GM19035 (cell line): ENCODE measurements at regions not wholly inside any gene's neighbourhood (a gene's known extent, or its start where the extent isn't known, plus 50 kb on each side); places are given as distances from the start of the nearest gene placed in this dataset.

Experiments
- ATAC-seq: cut with Tn5 transposase; IDR thresholded peaks from one replicate; pipeline ENCODE4 v1.9.1; 2021; ENCODE audit not compliant: unreplicated experiment

DNA sequence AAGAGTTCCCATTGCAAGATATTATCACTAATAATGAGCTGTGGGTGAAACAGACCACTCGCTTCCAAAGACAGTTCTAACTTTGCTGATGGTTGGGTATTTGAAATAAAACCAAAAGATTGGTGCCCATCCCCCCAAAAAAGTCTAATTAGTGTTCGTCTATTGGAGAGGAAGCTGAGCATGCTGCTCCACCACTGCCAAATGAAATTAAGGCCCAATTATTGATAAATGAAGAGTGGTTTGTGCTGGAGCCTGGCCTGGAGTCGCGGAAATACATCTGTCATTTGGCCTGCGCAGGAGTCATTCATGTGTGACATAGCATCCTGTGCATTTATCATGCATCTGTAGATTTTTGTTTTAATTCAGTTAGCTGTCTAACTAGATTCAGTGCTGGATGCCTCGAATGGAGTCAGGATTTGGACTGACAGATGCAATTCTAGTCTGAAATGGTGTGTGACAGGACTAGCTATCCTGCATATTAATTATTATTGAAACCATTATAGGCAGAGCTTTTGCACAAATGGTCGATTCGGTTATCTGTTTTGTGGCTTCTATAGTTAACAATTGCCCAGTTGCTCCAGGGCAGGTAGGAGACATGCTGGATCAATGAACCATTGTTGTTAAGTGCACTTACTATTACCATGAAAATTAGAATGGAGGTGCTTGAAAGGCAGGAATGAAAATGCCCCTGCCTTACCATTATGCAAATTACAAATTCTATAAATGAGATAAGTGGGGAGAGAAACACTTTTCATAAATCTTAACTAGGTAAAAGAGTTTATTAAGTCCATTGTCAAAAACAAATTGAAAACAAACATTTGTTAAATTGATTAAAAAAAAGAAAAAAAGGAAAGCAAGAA, 450.4 kb upstream of the TCF4 start:
- no peak for ATAC-seq

GRCh38 chr18:56036741-56037140, 448.7 kb upstream of the TCF4 start:
- ATAC-seq, result no peak

DNA sequence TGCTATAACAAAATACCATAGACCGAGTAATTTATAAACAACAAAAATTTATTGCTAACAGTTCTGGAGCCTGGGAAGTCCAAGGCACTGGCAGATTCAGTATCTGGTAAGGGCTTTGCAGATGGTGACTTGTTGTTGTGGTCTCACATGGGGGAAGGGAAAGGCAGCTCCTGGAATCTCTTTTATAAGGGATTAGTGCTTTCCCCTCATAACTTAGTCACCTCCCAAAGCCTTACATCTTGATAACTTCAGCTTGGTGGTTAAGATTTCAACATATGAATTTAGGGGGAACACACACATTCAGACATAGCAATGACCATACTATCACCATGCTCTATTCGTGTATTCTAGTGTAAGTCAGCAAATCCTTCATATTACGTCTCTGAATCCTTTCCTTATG, 447.6 kb upstream of the TCF4 start:
- no peak for ATAC-seq

- ATAC-seq, result no peak
These were observed 447.0 kb upstream of the TCF4 start for GRCh38 chr18:56034949-56035348.

DNA sequence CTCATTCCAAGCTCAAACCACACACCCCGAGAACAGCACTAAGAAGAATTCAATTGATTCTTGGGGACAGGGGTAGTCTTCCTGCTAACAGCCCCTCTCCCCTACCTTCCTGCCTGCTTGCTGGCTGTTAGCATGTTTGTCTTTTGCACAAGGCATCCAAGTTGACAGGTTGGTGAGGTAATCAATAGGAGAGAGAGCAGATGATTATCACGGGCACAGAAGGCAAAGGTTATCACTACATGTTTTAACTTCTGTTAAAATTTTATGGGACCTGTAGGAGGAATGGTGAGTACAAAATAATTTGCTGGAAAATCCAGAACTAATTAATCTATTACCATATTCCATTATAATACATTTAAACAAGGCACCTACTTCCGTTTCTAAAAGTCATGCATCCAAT, 442.1 kb upstream of the TCF4 start:
- ATAC-seq, result no peak

DNA sequence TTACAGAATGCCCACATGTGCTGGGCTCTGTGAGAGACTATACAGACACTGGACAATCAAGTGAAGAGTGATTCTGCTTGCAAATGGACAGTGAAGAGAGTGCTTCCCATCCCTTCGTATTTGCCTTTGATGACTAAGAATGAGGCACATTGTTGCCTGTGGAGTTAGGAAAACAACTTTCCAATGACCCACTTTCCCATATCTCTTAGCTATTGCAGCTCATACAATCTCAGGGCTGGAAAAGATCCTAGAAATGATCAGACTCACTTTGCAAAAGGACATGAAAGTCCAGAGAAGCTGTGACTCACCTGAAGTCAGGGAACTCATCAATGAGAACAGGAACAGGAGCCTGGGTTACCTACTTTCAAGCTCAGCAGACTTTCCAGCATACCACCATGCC, 440.5 kb upstream of the TCF4 start:
- ATAC-seq, result no peak

- no peak for ATAC-seq
These were observed 438.5 kb upstream of the TCF4 start for GRCh38 chr18:56026509-56026908.

- no peak for ATAC-seq
These were observed 433.8 kb upstream of the TCF4 start for GRCh38 chr18:56021809-56022195.

DNA sequence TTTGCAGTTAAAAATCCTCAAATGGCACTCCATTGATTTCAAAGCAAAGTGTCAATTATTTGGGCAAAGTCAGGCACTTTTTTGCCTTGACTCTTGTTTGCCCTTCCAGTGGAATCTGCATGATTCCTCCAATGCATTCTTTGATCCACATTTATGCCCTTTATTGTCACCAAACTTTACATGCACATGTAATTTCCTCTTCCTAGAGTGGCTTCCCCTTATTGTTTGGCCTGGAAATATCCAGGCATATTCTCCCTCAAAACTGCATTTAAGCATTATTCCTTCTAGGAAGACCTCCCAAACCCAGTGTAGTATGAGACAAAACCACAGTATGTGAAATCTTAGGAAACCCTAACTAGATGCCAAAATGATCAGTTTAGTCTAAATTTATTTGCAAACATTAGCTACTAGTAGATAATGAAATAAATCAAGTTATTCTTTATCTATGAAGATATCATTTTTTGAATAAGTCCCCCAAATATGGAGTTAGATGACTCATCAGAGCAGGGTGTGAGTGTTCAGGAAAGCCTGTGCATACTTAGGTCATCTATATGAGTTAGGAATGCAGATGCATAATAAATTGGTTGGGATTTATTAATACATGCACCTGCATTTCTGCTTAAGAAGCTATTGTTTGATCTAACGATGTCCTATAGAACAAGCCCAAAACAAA, 433.3 kb upstream of the TCF4 start:
- no peak for ATAC-seq

GRCh38 chr18:56019908-56020307, 431.9 kb upstream of the TCF4 start:
- ATAC-seq, result no peak

GRCh38 chr18:56019156-56019555, 431.2 kb upstream of the TCF4 start:
- ATAC-seq, result no peak

DNA sequence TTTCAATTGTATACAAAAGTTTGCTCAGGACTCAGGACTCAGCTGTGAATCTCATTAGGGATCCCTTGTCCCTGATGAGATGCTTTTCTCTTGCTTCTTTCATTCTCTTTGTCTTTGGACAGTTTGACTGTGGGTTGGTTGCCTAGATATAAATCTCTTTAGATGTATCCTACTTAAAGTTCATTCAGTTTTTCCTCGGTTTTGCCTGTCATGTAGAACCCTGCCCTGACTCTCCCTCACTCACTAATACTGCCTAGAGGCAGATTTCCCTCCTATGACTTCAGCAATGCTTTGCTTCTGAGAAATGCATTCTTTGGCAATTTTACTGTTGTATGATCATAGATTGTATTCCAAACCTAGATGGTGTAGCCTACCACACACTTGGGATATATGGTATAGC, 421.4 kb upstream of the TCF4 start:
- no peak for ATAC-seq

DNA sequence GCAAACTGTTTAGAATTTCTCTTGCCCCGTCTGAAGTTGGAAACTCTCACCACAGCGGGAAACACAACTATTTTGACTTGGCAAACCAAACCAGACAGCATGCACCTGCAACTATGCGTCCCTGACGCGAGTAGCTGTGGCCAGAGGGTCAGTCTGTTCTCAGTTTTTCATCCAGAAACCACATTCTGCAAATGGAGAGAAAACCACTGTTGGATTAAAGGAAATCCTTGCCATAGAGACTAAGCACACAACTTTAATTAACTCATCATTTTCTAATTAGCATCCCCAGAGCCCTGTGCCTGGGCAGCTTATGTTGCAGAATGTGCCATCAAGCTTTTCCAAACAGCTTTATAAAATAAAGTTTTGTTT, 415.7 kb upstream of the TCF4 start:
- no peak for ATAC-seq

DNA sequence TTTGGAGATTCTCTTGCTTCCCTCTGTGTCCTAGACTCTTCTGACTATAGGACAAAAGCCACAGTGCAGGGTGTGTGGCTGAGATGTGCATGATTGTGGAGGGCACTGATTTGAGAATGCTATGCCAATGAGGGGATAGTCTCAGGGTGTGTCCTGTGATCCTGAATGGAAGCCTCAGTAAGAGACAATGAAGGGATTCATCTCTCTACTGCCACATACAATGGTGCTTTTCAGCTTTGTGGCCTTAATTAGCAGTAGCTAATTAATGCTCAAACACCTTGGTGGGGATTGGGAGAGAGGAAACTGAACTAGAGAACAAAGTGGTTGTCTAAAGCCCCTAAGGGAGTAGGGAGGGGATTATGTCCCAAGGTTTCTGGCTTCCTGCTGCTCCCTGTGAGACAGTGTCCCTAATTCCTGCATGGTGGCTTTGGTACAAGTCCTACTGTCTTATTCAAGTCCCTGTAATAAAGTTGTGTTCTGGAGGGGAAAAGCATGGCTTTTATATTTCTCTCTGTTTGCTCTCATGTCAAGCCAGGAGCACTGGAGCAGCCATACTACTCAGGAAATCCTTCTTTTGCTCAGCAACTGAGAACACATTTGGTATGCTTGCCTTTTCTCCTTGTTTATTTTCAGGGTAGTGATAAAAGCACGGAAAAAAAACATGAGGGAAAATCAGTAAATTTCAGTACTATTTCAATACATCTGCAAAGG, 415.2 kb upstream of the TCF4 start:
- ATAC-seq, result no peak

GRCh38 chr18:56001576-56001975, 413.6 kb upstream of the TCF4 start:
- ATAC-seq, result no peak

- no peak for ATAC-seq
These were observed 412.0 kb upstream of the TCF4 start for GRCh38 chr18:56000041-56000440.

DNA sequence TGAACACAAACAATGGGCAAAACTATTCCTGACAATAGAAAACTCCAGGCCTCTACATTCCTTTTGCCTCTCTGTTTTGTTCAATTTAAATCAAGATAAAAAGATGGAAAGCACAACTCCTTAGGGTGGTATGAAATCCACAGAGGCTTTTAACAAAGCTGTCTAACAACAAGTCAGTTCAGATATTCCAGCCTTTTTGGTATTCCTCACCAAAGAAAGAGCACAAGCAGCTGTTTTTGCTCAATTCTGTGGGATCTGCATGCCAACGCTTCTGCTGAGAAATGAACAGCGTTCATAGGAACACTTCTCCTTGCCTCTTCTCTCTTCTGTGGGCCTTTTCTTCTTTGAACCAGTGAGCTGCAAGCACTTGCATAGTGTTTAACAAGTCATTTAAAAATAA, 411.6 kb upstream of the TCF4 start:
- ATAC-seq, result no peak

DNA sequence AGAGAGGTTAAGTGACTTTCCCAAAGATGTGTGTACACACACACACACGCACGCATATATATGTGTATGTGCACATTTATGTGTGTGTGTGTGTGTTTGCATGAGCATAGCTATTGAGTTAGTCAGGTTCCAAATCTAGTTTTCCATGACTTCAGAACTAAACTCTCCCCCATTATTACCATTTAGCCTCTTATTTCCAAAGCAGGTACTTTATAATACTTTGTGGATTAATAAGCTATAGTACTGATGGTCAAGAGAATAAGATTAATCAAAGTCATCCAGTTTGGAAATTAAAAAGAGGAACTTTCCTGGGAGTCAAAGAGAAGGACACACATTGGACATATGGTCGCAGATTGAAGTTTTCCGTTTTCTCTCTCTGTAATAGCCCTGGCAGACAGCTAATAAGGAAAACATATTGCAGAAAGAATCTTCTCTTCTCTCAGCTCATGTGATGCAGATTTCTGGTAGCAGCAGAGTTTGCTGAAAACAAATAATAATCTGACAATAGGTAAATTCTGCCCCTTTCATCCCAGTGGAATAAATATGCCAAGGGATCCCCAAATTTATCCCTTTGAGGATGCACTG, 410.9 kb upstream of the TCF4 start:
- no peak for ATAC-seq

DNA sequence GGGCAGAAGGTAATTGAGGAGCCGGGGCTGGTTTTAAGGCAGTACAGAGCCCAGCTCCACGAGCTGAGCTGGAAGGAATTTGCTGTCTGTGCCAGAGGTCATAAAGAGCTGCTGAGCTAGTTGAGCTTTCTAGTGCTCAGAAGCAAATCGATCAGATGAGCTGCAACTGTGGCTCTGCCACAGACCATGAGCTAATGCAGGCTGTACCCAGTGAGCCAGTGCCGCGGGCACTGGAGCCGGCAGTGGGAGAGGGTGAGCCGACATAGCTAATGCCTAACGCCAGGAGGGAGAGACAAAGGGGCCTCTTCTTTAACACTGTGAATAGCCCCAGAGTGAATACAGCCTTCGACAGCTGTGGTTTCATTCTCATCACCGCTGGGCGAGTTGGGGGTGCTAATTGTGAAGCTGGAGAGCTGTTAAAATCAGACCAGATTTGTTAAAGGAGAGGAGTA, 410.1 kb upstream of the TCF4 start:
- ATAC-seq, result no peak

- ATAC-seq, result no peak
These were observed 409.2 kb upstream of the TCF4 start for GRCh38 chr18:55997151-55997561.

GRCh38 chr18:55996717-55997116, 408.7 kb upstream of the TCF4 start:
- no peak for ATAC-seq

DNA sequence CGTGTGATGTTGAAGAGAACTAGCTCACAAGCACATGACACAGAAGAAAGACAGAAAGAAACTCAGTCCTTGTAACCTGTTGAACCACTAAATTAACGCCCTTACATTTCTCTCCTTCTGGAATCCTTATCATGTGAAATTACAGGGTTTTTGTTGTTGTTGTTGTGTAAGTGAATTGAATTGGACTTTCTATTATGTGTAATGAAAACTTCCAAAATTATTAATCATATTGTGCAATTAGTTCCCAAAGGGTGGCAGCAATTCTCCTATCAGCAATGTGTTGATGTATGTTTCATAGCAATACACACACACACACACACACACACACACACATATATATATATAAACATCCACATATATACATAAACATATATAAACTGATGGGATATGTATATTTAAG, 402.2 kb upstream of the TCF4 start:
- no peak for ATAC-seq
